ENCODE measurements at regions not wholly inside any gene's neighbourhood (a gene's known extent, or its start where the extent isn't known, plus 50 kb on each side); places are given as distances from the start of the nearest gene placed in this dataset.

DNA sequence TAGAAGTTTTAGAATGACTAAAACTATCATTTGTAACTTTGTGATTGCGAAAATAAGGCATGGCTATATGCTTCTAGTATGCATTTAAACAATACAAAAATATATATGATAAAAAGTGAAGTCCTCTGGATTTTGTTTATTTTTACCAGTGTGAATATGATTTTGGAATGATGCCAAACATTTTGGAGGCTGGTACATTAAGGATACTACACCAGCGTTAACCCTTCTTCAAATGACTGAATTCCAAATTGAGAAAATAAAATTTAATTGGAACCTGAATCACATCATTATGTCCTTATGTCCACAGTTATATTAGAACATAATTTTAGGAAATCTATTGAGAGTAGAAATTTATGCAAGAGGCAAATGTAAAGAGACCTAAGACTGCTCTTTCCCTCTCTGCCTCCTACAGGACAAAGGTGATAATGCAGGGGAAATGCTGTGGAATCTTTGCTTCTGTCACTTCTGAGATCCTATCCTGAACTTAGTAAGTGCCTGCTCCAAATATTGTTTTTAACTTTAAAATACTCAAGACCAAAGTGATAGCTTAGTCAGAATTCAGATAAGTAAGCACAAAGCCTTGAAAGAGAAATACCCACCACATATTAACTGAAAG lies 121.1 kb upstream of the NANOGP8 start:
- no peak for FAIRE-seq

DNA sequence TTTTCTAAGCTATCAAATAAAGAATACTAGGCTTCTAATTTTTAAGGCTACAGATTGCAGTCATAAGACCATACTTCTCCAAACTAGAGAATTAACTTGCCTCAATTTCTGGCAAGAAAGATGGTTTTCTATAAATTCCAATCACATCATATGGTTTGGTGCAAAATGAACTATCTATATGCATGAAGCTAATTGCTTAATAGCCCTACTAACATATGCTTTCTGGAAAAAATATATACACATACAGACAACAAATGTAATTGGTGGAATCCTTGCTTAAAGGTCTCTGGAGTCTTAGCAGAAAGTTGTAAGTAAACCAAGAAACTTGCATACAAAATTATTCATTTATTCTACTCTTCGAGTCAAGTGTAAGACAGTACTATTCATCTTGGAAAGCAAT lies 113.1 kb upstream of the NANOGP8 start:
- intact Hi-C loops (cut with DNase I): no loop called here
- Histone ChIP-seq H3K27ac (no peak overlapping the region), H3K4me3 (no peak overlapping the region), H3K36me3 (no peaks in the 10 kb centered on the region), H3K27me3 (no peaks in the 10 kb centered on the region), H3K9me3 (no peaks in the 10 kb centered on the region), H3K4me1 (no peaks in the 10 kb centered on the region)
- no peak for FAIRE-seq
- ATAC-seq: no peak
- no peak for DNase-seq
- WGBS, 2 donors: 84 to 91% methylated on average over 1 of the region's 1 CpG
- TF ChIP-seq, protein P1, sequence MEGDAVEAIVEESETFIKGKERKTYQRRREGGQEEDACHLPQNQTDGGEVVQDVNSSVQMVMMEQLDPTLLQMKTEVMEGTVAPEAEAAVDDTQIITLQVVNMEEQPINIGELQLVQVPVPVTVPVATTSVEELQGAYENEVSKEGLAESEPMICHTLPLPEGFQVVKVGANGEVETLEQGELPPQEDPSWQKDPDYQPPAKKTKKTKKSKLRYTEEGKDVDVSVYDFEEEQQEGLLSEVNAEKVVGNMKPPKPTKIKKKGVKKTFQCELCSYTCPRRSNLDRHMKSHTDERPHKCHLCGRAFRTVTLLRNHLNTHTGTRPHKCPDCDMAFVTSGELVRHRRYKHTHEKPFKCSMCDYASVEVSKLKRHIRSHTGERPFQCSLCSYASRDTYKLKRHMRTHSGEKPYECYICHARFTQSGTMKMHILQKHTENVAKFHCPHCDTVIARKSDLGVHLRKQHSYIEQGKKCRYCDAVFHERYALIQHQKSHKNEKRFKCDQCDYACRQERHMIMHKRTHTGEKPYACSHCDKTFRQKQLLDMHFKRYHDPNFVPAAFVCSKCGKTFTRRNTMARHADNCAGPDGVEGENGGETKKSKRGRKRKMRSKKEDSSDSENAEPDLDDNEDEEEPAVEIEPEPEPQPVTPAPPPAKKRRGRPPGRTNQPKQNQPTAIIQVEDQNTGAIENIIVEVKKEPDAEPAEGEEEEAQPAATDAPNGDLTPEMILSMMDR (IDR thresholded peaks at IDR 0.05): no peak

More for the DNA sequence above, 121.1 kb upstream of the NANOGP8 start:
- Histone ChIP-seq H3K4me1 (no peaks in the 10 kb centered on the region), H3K36me3 (no peaks in the 10 kb centered on the region), H3K27me3 (no peaks in the 10 kb centered on the region), H3K4me3 (no peak overlapping the region), H3K9me3 (no peaks in the 10 kb centered on the region), H3K27ac (no peak overlapping the region)
- WGBS, 2 donors: 98% methylated on average over 2 of the region's 2 CpGs
- DNase-seq (no peak), ATAC-seq (no peak)
- intact Hi-C loops (cut with DNase I): no loop called here
- TF ChIP-seq, protein P1 (IDR thresholded peaks at IDR 0.05): peak in 1 of 4 donors; percentile 12

DNA sequence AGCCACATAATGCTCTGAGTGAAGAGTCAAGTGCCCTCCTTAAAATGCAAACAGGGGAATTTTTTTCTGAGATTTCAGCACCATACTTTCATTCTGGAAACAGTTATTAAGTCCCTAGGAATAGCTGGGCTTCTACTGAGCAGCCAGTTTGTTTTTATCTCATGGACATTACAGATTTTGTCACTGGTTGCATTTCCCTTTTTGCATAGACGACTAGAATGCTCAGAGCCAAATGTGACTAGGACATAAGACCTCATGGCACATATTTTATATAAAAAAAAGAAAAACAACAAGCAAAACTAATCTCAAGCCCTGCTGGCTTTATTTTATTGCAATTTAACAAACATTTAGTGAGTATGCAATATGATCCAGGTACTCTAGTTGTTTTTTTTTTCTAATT lies 112.7 kb upstream of the NANOGP8 start:
- FAIRE-seq: no peak
- TF ChIP-seq, protein P1 (IDR thresholded peaks at IDR 0.05): no peak
- Histone ChIP-seq H3K4me1 (no peaks in the 10 kb centered on the region), H3K27me3 (no peaks in the 10 kb centered on the region), H3K36me3 (no peaks in the 10 kb centered on the region), H3K4me3 (no peak overlapping the region), H3K9me3 (no peaks in the 10 kb centered on the region), H3K27ac (no peak overlapping the region)
- intact Hi-C loops (cut with DNase I): no loop called here
- WGBS, 2 donors: 68 to 86% methylated on average over 1 of the region's 1 CpG
- ATAC-seq: no peak
- DNase-seq: no peak

DNA sequence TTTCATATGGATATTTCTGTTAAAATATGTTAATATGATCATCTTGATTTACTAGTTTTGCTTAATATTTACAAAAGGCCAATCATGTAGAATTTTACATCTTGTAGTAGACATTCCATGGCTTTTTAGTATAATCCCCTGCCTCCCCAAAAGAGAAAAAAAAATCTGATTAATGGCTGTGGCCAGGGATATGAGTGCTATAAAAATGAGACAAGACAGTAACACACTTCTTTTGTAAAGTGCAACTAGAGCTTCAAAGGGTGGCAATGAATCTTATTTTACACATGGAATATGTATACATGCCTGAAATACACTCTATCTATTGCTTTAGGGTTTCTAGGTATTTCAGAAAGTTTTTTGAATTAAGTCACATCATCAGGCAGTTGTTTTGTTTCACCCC lies 112.2 kb upstream of the NANOGP8 start:
- FAIRE-seq (no peak), ATAC-seq (no peak), DNase-seq (no peak)
- Histone ChIP-seq H3K27me3 (no peaks in the 10 kb centered on the region), H3K27ac (no peak overlapping the region), H3K9me3 (no peaks in the 10 kb centered on the region), H3K4me1 (no peaks in the 10 kb centered on the region), H3K4me3 (no peak overlapping the region), H3K36me3 (no peaks in the 10 kb centered on the region)
- intact Hi-C loops (cut with DNase I): no loop called here
- TF ChIP-seq, protein P1 (IDR thresholded peaks at IDR 0.05): no peak

DNA sequence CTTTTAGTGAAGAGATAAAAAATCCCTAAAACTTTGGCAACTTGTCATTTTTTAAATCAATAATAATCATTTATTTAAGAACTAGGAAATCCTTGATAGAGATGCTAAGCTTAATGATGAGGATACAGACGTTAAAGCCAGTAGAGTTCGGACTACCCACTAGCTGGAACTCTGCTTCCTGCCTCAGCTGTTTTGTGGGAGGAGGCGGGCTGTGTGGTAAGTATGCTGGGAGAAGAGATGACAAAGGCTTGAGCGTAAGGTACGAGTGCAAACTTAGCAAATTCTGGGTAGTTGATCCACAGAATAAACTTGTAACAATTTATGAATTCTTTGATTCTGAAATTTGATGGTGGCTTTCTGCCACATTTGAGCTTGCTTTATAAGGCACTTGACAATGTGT lies 111.2 kb upstream of the NANOGP8 start:
- ATAC-seq (no peak), FAIRE-seq (no peak), DNase-seq (no peak)
- Histone ChIP-seq H3K9me3 (no peaks in the 10 kb centered on the region), H3K27me3 (no peaks in the 10 kb centered on the region), H3K36me3 (no peaks in the 10 kb centered on the region), H3K4me3 (no peak overlapping the region), H3K4me1 (no peaks in the 10 kb centered on the region), H3K27ac (no peak overlapping the region)
- WGBS, 2 donors: 89 to 94% methylated on average over 5 of the region's 5 CpGs
- TF ChIP-seq, protein P1 (IDR thresholded peaks at IDR 0.05): no peak
- intact Hi-C loops (cut with DNase I): no loop called here
